Hypothalamus (tissue), 51 donors: ENCODE measurements at regions not wholly inside any gene's neighbourhood (a gene's known extent, or its start where the extent isn't known, plus 50 kb on each side); places are given as distances from the start of the nearest gene placed in this dataset.
A peak's percentile ranks its signal among the peaks of the same experiment; 100 is the strongest.
"Not testable (repeated sequence)": the region's sequence is repeated elsewhere in the genome, so short reads cannot be mapped to it uniquely, and the experiment has no call there.

Source experiments
- DNase-seq, 51 donors: peaks; one replicate each; lab custom pipeline; 2025; lab: John Stamatoyannopoulos, UW

GRCh38 chr4:151519728-151520415 lies 110.9 kb downstream of the FHIP1A start:
- DNase-seq, result no peak

- peak in 1 of 51 donors; percentile 27 for DNase-seq
These were observed 114.0 kb downstream of the FHIP1A start for GRCh38 chr4:151522866-151523519.

- no peak for DNase-seq
These were observed 115.6 kb downstream of the FHIP1A start for GRCh38 chr4:151524610-151525009.

- not testable (repeated sequence) for DNase-seq
These were observed 117.5 kb downstream of the FHIP1A start for GRCh38 chr4:151526489-151526888.

GRCh38 chr4:151527699-151528098 lies 118.7 kb downstream of the FHIP1A start:
- DNase-seq, result no peak

GRCh38 chr4:151529187-151529586 lies 120.2 kb downstream of the FHIP1A start:
- no peak for DNase-seq

- no peak for DNase-seq
These were observed 121.3 kb downstream of the FHIP1A start for GRCh38 chr4:151530230-151530629.

- no peak for DNase-seq
These were observed 121.8 kb downstream of the FHIP1A start for GRCh38 chr4:151530783-151531182.

GRCh38 chr4:151532001-151532708 lies 123.2 kb downstream of the FHIP1A start:
- no peak for DNase-seq

- no peak for DNase-seq
These were observed 125.2 kb downstream of the FHIP1A start for GRCh38 chr4:151534195-151534594.

GRCh38 chr4:151535366-151535765 lies 126.4 kb downstream of the FHIP1A start:
- no peak for DNase-seq

GRCh38 chr4:151537687-151538086 lies 128.7 kb downstream of the FHIP1A start:
- peak in 6 of 51 donors; percentile 0 to 46 (median 12) for DNase-seq

GRCh38 chr4:151538963-151539362 lies 130.0 kb downstream of the FHIP1A start:
- no peak for DNase-seq

GRCh38 chr4:151540728-151541388 lies 131.9 kb downstream of the FHIP1A start:
- DNase-seq, result no peak

- DNase-seq, result peak in 1 of 51 donors; percentile 3
These were observed 132.6 kb downstream of the FHIP1A start for GRCh38 chr4:151541389-151542071.

- DNase-seq, result no peak
These were observed 139.7 kb downstream of the FHIP1A start for GRCh38 chr4:151548708-151549107.

GRCh38 chr4:151549378-151549777 lies 140.4 kb downstream of the FHIP1A start:
- DNase-seq, result not testable (repeated sequence)

- no peak for DNase-seq
These were observed 144.9 kb downstream of the FHIP1A start for GRCh38 chr4:151553874-151554273.

- no peak for DNase-seq
These were observed 146.4 kb downstream of the FHIP1A start for GRCh38 chr4:151555151-151555945.
